HL-60 (cell line): ENCODE measurements at regions not wholly inside any gene's neighbourhood (a gene's known extent, or its start where the extent isn't known, plus 50 kb on each side); places are given as distances from the start of the nearest gene placed in this dataset.

Experiments
- CTCF ChIP-seq: IDR thresholded peaks from one replicate; pipeline ENCODE4 v1.5.1; 2011; ENCODE audit warnings: low read length, control low read depth, inconsistent platforms; ENCODE audit not compliant: insufficient read depth
- POLR2AphosphoS5 ChIP-seq: IDR thresholded peaks from 2 replicates; pipeline ENCODE4 v1.6.1; 2012; ENCODE audit warnings: low read depth
- REST ChIP-seq: IDR thresholded peaks from 2 replicates; pipeline ENCODE4 v1.6.1; 2012; ENCODE audit warnings: low read depth; ENCODE audit not compliant: insufficient replicate concordance

- TF ChIP-seq CTCF = no peak
- no peak for TF ChIP-seq REST
- no peak for TF ChIP-seq POLR2AphosphoS5
Measured at GRCh38 chr16:86806838-86807351, 228.5 kb downstream of the FOXL1 start.
